H1 (cell line): ENCODE measurements at regions not wholly inside any gene's neighbourhood (a gene's known extent, or its start where the extent isn't known, plus 50 kb on each side); places are given as distances from the start of the nearest gene placed in this dataset.

Source experiments
- GTF2F1 ChIP-seq: IDR thresholded peaks from 2 replicates; pipeline ENCODE4 v1.6.1; 2012; ENCODE audit warnings: low read depth, low read length, improper control_type of control experiment, borderline replicate concordance
- KDM4A ChIP-seq: IDR thresholded peaks from one replicate; pipeline ENCODE4 v1.7.1; 2012; ENCODE audit warnings: low read depth, mild to moderate bottlenecking, moderate library complexity, low read length, inconsistent platforms; ENCODE audit not compliant: severe bottlenecking
- PHF8 ChIP-seq: fragments of 200-600 bp; sonication (generic); conservative IDR thresholded peaks from 2 replicates; pipeline ENCODE4 v1.7.1; 2012; ENCODE audit warnings: low read depth, mild to moderate bottlenecking, inconsistent platforms, low read length, moderate library complexity
- RBBP5 ChIP-seq: IDR thresholded peaks from 2 replicates; pipeline ENCODE4 v1.7.1; 2012; ENCODE audit warnings: low read depth, mild to moderate bottlenecking, inconsistent platforms, low read length, moderate library complexity, borderline replicate concordance
- SP1 ChIP-seq: IDR thresholded peaks from 2 replicates; pipeline ENCODE4 v1.6.1; 2011; ENCODE audit warnings: low read depth, low read length
- YY1 ChIP-seq: IDR thresholded peaks from 2 replicates; pipeline ENCODE4 v1.6.1; 2011; ENCODE audit warnings: low read depth, mild to moderate bottlenecking, low read length

DNA sequence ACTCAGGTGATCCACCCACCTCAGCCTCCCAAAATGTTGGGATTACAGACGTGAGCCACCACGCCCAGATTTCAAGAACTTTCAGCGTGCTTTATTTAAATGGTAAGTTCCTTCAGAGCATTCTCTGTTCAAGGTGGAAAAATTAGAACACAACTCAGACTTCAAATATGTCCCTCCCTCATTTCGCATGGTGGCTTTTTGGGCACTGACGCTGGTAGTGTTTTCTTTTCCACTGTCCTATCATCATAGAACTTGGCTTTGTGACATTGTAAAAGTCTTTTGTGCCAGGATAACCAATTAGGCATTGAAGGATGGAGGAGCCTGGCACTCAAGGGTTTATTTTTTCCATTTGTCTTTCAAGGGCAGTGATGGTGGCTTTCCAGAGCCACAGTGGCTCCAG is 190.8 kb downstream of the NUAK1 start (continued):
- TF ChIP-seq KDM4A = no peak
- no peak for TF ChIP-seq YY1
- TF ChIP-seq SP1 = no peak
- TF ChIP-seq RBBP5 = no peak
- no peak for TF ChIP-seq PHF8
- TF ChIP-seq GTF2F1 = no peak
